ENCODE measurements at regions not wholly inside any gene's neighbourhood (a gene's known extent, or its start where the extent isn't known, plus 50 kb on each side); places are given as distances from the start of the nearest gene placed in this dataset.
"Not testable (repeated sequence)": the region's sequence is repeated elsewhere in the genome, so short reads cannot be mapped to it uniquely, and the experiment has no call there.

DNA sequence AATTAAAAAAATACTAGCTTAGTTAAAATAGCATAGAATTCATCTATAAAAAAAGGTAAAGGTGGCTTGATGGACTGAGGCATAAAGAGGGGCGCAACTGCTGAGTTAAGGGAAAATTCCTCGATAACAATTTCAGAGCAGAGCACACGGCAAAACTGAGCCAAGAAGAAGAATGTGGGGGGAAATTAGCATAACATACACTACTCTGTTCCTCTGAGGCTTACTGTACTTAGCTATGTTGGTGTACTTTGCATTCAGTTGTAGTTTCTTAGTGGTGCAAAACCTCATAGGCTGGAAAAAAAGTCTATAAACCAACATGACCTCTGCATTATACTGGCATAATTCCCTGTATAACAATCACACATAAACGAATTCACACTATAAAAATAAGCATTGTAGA, 357.9 kb upstream of the LRRC3B start:
- no peak for DNase-seq (ENCODE audit: low read depth, low spot score)

DNA sequence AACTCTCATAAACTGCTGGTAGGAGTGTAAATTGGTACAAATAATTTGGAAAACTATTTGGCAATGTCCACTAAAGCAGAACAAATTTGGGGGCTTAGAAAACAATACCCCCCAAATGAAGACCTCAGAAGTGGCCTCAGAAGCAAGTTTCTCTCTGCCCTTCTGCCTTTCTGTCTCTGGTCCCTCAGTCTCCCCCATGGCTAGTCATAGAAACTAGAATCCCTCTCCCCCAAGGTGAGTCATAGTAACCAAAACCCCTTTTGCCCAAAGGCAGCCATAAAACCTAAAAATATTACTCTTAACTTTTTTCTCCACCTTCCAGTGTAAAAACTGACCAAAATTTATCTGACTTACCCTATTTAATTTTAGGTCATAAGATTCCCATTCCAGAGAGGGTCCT, 350.7 kb upstream of the LRRC3B start:
- DNase-seq (ENCODE audit: low read depth, low spot score) = no peak

DNA sequence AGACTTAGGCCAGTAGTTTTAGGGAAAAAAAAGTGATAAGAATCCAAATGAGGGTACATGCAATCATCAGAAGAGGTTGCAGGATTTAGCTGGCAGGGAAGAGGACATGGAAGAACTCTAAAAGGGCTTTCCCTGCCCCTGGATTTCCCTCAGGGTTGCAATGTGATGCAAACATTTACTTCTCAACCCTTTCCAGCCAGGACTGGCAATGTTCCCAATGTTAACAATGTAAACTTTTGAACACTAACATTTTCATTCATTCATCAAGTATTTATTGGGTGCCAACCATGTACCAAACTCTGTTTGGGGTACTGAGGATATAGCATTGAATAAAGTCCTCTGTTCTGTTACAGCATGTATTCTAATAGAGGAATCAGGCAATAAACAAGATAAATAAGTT, 349.4 kb upstream of the LRRC3B start:
- no peak for DNase-seq (ENCODE audit: low read depth, low spot score)

DNA sequence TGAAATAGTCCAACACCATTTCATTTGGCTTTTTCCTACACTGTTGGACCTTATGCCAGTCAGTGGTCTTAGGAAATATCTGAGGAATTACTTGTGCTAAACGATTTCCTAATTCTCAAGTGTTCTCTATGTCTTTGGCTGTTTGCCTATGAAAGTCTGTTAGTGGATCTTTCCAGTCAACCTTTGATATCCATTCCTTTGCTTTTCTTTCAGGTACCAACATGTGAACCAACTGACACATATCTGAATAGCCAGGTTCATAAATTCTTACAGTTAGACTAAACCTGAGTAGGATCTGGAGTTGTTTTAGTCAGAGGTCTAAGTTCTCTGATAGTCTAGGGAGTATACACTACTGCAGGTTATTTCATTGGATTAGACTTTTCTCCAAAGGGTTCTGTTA, 343.5 kb upstream of the LRRC3B start:
- no peak for DNase-seq (ENCODE audit: low read depth, low spot score)

DNA sequence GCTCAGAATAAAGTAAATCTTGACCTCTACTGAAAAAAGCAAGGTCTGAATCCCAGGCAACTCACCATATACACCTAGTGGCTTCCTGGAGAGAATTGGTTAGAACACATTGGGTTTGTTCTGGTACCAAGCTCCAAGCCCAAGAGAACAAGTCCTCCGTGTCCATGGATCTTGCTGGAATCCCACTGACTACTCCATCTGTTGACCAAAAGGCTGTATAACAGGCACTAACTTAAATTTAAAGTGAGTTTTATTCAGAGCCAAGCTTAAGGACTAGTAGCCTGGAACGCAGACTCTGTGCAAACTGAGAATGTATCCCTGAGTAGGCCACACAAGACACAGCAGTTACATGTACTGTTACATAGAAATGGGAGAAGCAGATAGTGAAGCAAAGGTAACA, 342.1 kb upstream of the LRRC3B start:
- no peak for DNase-seq (ENCODE audit: low read depth, low spot score)

DNA sequence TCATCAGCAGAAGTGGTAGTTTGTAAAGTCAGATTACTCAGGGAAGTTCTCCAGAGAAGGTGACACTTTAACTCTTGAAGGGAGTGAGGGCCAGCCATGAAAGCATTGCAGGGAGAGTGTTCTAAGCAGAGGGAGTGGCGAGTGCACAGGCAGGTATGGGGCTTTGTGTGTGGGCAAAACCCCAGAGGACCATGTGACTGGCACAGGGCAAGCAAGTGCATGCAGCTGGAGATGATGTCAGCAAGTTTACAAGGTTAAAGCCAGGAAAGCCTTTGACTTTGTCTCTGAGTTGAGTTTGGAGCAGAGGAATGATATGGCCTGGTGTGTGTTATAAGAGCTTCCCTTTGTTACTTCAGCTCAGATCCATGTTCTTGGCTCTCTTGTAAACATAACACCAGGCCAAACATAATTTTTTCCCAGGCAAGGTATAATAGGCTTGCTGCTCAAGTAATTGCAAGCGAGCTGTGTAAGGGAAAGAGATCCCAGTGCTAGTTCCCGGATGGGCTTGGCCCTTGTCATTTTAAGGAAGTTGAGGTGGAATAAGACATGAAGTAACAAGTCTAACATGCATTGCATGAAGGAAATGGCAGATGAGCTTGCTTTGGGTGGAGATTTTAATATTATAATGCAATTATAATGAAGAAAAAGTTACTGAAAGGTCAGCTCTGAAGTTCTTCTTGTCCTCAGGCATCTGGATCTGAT, 341.1 kb upstream of the LRRC3B start:
- DNase-seq (ENCODE audit: low read depth, low spot score) = no peak

DNA sequence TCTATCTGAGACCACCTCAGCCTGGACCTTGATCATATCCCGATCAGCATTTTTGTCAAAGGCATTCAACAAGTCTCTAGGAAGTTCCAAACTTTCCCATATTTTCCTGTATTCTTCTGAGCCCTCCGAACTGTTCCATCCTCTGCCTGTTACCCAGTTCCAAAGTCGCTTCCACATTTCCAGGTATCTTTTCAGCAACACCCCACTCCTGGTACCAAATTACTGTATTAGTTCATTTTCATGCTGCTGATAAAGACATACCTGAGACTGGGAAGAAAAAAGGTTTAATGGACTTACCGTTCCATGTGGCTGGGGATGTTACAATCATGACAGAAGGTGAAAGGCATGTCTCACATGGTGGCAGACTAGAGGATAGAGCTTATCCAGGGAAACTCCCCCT, 338.1 kb upstream of the LRRC3B start:
- DNase-seq (ENCODE audit: low read depth, low spot score) = not testable (repeated sequence)

DNA sequence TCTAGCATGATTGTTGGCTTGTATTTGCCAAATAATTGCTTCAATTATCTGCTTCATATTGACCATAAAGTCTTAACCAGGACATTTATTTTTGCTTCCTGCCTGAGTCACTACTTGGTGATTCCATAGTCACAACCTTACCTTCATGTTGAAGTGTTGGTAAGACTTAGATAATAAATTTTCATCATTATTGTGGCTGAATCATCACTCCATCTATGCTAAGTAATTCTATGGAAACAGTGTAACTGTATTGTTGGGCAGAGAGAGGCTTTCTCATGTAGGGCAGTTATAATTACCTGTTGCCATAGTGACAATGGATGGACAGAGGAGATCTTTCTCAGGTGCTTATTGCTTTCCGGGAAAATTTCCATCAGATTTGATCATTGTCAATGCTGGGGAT, 330.7 kb upstream of the LRRC3B start:
- DNase-seq (ENCODE audit: low read depth, low spot score) = no peak

DNA sequence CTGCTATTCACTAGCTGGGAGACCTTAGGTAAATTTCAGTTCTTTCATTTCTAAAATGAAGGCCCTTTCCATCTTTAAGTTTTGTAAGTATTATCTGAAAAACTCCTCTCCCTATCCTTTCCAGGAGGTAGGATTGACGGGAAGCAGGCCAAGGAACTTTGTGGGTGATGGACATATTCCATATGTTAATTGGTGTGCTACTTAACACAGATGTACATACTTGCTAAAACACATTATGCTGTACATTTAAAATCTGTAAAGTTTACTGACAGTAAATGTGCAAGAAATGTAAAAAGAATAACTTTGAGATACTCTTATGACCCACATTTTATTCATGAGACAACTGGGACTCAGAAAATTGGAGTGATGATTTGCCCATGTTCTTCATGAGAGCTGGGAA, 329.8 kb upstream of the LRRC3B start:
- no peak for DNase-seq (ENCODE audit: low read depth, low spot score)

DNA sequence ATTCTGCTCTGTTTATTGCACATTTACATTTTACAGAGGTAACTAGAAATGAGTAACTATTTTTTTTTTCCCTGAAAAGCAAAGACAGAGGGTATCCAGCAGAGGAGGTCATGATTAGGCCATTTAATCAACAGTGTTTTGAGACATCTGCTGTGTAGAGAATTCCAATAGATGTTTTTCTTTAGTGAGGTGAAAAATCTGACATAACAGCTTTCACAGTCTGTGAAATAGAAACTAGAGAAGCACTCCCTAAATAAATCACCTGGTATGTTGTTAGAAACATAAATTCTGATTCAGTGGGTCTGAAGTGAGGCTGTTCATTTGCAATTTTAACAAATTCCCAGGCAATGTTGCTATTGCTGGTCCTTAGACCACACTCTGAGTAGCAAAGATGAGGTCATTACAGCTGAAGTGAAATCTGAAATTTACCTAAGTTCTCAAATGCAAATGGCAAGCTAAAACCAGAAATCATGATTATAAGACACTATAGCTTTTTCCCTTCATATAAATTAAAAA, 329.2 kb upstream of the LRRC3B start:
- no peak for DNase-seq (ENCODE audit: low read depth, low spot score)

DNA sequence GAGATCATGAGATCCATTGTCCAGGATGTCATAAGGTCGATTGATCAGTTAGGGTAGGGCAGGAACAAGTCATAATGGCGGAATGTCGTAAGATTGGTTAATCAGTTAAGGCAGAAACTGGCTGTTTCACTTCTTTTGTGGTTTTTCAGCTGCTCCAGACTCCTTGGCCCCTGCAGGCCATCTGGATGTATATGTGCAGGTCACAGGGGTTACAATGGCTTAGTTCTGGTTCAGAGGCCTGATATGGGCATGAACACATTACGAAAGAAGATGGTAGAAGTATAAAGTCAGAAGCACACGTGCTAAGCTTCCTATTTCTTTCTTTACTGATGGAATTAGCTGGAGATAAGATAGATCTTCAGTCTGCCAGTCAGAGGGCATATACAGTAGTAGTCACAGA, 315.4 kb upstream of the LRRC3B start:
- DNase-seq (ENCODE audit: low read depth, low spot score) = no peak

DNA sequence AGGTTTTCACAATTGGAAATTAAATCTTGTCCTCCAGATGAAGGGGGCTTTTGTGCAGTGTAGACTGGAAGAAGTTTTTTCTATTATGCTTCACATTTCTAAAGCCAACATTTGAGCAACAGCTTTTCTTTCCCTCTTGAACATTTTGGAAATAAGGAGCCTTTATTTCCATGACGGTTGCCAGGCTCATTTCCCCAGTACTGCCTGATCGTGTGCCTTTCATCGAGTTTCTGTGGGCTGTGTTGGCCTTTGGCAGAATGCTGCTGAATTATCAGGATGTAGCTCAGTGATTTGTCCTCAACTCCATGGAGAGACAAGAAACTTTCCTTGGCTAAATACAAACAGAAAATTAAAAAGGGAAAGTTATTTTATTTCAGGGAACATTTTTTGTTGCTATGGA, 314.8 kb upstream of the LRRC3B start:
- DNase-seq (ENCODE audit: low read depth, low spot score) = no peak

DNA sequence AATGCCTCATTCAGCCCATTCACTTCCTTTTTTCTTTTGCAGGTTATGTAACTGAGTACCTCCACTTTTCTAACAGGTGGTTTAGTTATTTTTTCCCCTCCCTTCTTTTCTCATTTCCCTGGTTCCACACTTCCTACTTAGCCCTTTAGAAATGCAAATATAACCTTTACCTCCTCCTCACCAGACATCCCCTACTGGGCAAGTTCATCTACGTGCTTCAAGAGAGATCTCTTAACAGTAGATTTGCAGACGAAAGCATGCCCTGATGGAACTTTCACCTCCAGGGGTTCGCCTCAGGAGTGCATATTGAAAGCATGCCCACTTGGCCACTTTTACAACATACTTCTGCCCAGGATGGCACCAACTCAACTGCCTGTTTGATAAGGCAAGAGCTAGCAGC, 314.1 kb upstream of the LRRC3B start:
- no peak for DNase-seq (ENCODE audit: low read depth, low spot score)

DNA sequence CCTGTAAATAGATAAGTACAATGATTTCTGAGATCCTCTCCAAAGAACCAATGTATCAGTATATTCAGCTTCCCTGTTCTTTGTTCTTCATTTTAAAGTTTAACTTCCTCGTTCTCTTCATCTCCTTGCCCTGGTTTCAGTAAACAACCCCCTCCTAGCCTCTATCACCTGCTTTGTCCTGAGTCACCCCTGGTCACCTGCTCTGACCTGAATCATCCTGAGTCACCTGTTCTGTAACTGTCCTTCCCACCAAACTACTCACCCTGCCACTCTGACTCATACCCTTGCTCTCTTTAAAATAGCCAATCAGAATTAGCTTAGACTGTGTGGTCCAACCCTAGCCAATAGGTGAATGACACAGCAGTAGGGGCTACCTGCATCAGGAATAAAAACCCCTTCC, 313.0 kb upstream of the LRRC3B start:
- not testable (repeated sequence) for DNase-seq (ENCODE audit: low read depth, low spot score)

DNA sequence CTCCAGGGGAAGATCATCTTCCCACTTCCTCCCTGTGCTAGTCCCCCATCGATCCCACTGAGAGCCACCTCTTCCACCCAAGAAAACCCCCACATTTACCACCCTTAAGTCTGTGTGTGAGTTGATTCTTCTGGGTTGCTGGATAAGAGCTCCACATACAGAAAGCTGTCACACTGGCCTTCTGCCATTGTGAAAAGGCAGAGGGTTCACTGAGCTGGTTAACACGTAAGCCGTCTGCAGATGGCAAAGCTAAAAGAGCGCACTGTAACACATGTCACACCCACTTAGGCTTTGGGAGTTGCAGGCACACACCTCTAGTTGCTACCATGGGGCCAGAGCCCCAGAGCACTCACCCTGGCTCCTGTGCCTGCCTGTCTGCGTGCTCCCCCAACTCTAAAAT, 309.8 kb upstream of the LRRC3B start:
- no peak for DNase-seq (ENCODE audit: low read depth, low spot score)

DNA sequence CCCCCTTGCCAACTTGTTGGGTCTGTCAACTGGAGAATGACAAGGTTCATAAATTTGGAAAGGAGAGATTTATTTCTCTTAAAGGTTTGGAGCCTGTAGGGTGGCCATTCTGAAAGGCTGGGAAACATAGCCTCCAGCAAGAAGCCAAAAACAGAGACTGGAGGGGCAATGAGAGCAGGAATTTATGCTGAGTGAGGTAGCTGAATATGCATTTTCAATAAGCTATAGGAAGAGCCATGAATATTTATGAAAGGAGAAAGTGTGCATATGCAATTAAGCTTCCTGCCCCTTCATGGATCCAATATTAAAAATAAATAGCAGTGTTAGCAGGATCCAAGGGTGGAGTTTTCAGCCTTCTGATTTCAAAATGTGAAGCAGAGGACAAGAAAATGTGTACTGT, 306.1 kb upstream of the LRRC3B start:
- DNase-seq (ENCODE audit: low read depth, low spot score) = no peak

DNA sequence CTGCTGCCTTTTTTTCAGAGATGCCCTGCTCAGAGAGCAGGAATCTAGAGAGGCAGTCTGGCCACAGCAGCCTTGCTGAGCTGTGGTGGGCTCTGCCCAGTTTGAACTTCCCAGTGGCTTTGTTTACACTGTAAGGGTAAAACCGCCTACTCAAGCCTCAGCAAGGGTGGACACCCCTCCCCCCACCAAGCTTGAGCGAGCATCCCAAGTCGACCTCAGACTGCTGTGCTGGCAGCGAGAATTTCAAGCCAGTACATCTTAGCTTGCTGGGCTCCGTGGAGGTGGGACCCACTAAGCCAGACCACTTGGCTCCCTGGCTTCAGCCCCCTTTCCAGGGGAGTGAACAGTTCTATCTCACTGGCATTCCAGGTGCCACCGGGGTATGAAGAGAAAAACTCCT, 298.8 kb upstream of the LRRC3B start:
- not testable (repeated sequence) for DNase-seq (ENCODE audit: low read depth, low spot score)

DNA sequence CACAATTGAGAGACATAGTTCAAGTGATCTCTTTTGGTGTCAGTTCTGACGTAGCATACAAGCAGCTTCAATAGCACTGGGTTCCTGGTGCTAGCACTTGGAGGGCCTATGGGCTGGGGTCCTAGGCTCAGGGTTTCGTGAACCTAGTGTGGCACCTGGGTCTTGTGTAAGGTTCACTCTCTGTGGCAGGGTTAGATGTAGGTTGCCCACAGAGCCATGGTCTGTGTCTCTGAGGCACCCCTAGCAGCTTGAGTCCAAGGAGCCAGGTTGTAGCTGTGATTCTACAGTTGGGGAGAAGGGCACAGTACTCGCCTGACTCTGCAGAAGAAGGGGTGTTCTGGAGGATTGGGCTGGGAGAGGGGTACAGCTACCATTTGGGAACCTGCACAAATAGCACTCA, 282.6 kb upstream of the LRRC3B start:
- DNase-seq (ENCODE audit: low read depth, low spot score) = no peak

DNA sequence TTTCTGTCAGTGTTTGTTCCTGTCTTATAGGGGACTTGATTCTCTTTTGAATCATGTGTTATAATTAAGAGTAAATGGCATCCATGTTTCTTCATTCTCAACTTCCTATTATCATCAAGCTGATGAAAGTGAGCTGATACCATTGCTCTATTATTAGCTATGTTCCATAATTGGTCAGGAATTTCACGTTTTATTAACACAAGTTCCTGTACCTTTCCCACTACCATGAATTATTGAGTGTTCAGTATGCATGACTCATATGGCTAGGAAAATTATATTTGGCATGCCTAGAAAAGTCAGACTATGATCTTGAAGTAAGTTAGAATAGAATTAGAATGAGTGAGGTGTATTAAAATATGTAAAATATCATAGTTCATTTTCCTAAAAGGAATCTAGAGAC, 278.9 kb upstream of the LRRC3B start:
- no peak for DNase-seq (ENCODE audit: low read depth, low spot score)

DNA sequence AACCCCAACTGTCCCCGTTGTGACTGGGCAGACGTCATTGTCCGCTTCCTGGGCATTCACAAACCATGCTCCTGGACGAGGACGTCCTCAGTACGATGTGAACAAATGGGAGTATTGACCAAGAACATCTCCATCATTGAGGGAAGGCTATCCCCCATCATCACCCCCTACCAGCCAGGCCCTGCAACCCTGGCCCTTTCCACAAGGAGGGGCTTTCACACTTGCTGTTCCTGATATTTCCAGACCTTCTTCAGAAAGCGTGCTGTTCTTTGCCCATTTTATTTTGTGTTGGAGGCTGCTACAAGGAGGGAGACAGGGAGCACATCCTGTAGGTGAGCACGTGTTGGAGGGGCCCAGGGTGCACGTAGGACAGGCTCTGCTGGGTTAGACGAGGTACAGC, 277.0 kb upstream of the LRRC3B start:
- DNase-seq (ENCODE audit: low read depth, low spot score) = no peak

DNA sequence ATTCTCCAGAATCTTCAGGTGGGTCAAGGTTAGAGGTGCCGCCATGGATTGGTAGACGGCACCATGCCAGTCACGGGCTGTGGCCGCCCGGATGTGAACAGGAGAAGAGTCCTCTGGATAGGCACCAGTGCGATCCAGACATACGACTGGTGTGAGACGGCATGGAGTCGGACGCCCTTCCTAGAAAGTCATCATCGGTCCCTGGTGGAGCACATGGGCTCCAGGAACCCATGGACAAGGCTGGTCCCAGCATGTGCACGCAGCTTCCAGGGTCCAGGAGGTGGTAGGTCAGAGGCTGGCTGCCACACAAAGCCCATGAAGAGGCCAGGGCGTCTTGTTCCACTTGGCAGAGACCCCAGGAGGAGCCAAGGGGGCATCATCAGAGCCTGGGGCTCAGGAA, 276.1 kb upstream of the LRRC3B start:
- DNase-seq (ENCODE audit: low read depth, low spot score) = no peak

DNA sequence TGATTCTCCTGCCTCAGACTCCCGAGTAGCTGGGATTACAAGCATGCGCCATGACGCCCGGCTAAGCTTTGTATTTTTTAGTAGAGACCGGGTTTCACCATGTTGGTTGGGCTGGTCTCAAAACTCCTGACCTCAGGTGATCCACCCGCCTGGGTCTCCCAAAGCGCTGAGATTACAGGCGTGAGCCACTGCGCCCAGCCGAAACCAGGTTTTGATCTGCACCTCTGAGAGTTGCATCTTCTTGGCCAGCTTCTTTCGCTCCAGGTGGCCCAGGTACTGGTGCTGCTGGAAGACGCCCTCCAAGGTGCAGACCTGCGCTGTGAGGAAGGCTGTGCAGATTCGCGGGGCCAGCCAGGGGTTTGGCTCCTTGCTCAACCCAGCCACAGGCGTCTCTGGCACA, 275.4 kb upstream of the LRRC3B start:
- no peak for DNase-seq (ENCODE audit: low read depth, low spot score)

DNA sequence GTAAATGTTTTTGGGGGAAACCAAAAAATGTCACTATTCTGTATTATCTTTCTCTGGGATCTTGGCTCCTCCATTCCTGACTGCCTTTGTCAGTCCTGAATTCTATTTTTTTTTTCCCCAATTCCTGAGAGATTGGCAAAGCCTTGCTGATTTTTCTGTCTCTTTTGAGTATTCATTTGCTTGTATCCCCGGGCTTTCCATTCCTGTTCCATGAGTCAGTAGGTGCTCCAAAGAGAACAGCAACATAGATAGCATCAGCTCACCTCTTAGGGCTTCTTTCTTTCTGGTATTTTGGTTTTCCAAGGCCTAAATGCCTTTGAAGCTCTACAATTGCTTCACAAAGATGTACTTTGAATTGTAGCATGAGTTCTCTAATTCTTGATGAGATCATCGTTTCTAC, 271.7 kb upstream of the LRRC3B start:
- no peak for DNase-seq (ENCODE audit: low read depth, low spot score)

DNA sequence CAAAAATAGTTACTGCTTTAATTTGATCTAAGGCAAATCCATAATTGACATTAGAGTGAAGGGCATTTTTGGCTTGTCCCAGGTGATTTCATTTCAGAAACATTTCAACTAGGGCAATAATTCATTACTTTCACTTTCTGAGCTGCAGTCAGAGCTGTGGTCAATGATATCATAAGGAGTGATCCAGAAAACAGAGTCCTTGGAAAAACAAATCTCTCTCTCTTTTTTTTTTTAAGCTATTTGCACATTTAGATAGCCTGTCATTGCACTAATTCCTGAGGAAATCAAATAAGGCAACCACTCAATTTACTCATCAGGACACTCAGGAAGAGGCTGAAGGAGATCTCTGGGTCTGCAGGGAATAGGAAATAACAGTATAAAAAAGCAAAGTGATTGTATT, 269.5 kb upstream of the LRRC3B start:
- no peak for DNase-seq (ENCODE audit: low read depth, low spot score)
